PFSK-1 (cell line): ENCODE measurements at regions not wholly inside any gene's neighbourhood (a gene's known extent, or its start where the extent isn't known, plus 50 kb on each side); places are given as distances from the start of the nearest gene placed in this dataset.

Source experiments
- POLR2AphosphoS5 ChIP-seq: IDR thresholded peaks from 2 replicates; pipeline ENCODE4 v1.6.1; 2012; ENCODE audit warnings: low read depth, mild to moderate bottlenecking, control low read depth, low read length, moderate library complexity
- REST ChIP-seq, 2 experiments: IDR thresholded peaks; 2 replicates each; pipeline versions ENCODE4 v1.6.1 to v1.8.0; 2011 to 2012; ENCODE audit warnings: low read depth in 2 of 2, low read length in 2 of 2, control low read depth in 1 of 2, inconsistent platforms in 1 of 2, mild to moderate bottlenecking in 1 of 2, moderate library complexity in 1 of 2; ENCODE audit not compliant: insufficient read depth in 1 of 2
- SIN3A ChIP-seq: IDR thresholded peaks from 2 replicates; pipeline ENCODE4 v1.6.1; 2012; ENCODE audit warnings: mild to moderate bottlenecking, low read length, moderate library complexity, borderline replicate concordance; ENCODE audit not compliant: insufficient read depth
- TAF1 ChIP-seq: IDR thresholded peaks from 2 replicates; pipeline ENCODE4 v1.6.1; 2012; ENCODE audit warnings: low read length, control low read depth, borderline replicate concordance; ENCODE audit not compliant: insufficient read depth

- no peak for TF ChIP-seq POLR2AphosphoS5
- TF ChIP-seq TAF1 = no peak
- no peak for TF ChIP-seq REST (IDR thresholded peaks at IDR 0.05; ENCODE audit: insufficient read depth in 1 of 2, low read depth in 2 of 2, low read length in 2 of 2)
- no peak for TF ChIP-seq SIN3A
These were observed 173.4 kb upstream of the THRB start for GRCh38 chr3:24668039-24668438.
